Body of pancreas (tissue), 4 donors: ENCODE measurements at regions not wholly inside any gene's neighbourhood (a gene's known extent, or its start where the extent isn't known, plus 50 kb on each side); places are given as distances from the start of the nearest gene placed in this dataset.

Experiments used
- ATAC-seq: fragments of 150-250 bp; one replicate; pipeline ENCODE4 v1.9.1; 2016
- DNase-seq, 4 donors: peaks; one replicate each; pipeline ENCODE4 v3.0.0-alpha.2; 2019
- H3K27ac ChIP-seq, 4 donors: fragments of 200-600 bp; sonication (generic); 1 replicate in 3 of 4; 2 replicates in 1 of 4; pipeline versions ENCODE4 v1.5.1 to v1.6.1; 2016 to 2019; ENCODE audit warnings: mild to moderate bottlenecking in 1 of 4, mixed read lengths in 1 of 4, moderate library complexity in 1 of 4
- H3K27me3 ChIP-seq, 2 donors: fragments of 200-600 bp; sonication (generic); one replicate each; pipeline ENCODE4 v1.6.0; 2016; ENCODE audit warnings: mild to moderate bottlenecking in 1 of 2
- H3K36me3 ChIP-seq, 2 donors: fragments of 200-600 bp; sonication (generic); replicated peaks in 1 of 2; 2 replicates each; pipeline ENCODE4 v1.5.1; 2016; ENCODE audit warnings: low read depth in 2 of 2; ENCODE audit not compliant: insufficient read depth in 1 of 2
- H3K4me1 ChIP-seq: fragments of 200-600 bp; sonication (generic); one replicate; pipeline ENCODE4 v1.6.0; 2016
- H3K4me3 ChIP-seq, 2 donors: fragments of 200-600 bp; sonication (generic); 1 replicate in 1 of 2; 2 replicates in 1 of 2; pipeline ENCODE4 v1.5.1; 2016 to 2019
- H3K9me3 ChIP-seq, 3 donors: fragments of 200-600 bp; sonication (generic); 1 replicate in 2 of 3; 2 replicates in 1 of 3; pipeline ENCODE4 v1.5.1; 2016
- CTCF ChIP-seq, 7 experiments: fragments of 450-650 bp in 4 of 7; fragments of 200-600 bp in 3 of 7; sonication (generic) in 3 of 7; IDR thresholded peaks; one replicate each; pipeline ENCODE4 v1.5.1; 2016 to 2019; ENCODE audit warnings: antibody characterized with exemption in 7 of 7
- POLR2A ChIP-seq, 3 donors: fragments of 450-650 bp; IDR thresholded peaks; one replicate each; pipeline ENCODE4 v1.6.1; 2016; ENCODE audit warnings: antibody characterized with exemption in 3 of 3, mild to moderate bottlenecking in 2 of 3
- WGBS, 2 donors: methylation state at CpG; one replicate each; pipeline ENCODE4 v1.1.5; 2017; 5-methylcytosine and 5-hydroxymethylcytosine counted together
- intact Hi-C: fragments of 100-400 bp; cut with DNase I; formaldehyde crosslinking; loops from one replicate; pipeline ENCODE4 v1.15.1; 2023

DNA sequence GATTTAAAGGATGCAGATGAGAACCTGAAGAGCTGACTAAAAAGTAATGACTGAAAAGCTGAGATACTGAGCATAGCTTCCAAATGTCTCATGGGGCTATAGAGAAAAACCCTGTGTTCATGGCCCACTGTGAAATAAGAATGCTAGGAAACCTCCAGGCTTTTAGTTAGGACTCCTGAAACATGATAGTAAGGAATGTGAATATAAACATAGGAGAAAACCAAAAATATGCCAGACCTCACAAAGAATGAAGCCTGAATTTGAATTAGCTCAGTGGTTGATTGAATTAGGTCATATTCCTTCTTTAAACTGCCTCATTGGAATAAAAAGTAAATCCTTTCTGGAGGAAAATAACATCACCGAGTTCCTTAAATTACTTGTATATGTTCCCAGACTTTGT lies 194.5 kb upstream of the NXPH2 start:
- H3K4me1 ChIP-seq, result no peaks in the 10 kb centered on the region
- H3K27me3 ChIP-seq, result no peaks in the 10 kb centered on the region
- H3K4me3 ChIP-seq, result no peak overlapping the region
- no peaks in the 10 kb centered on the region for H3K9me3 ChIP-seq
- no peak for DNase-seq
- no peak for ATAC-seq
- 58 to 68% methylated on average over 1 of the region's 1 CpG for WGBS, 2 donors
- no peak overlapping the region for H3K27ac ChIP-seq
- H3K36me3 ChIP-seq, result no peaks in the 10 kb centered on the region
- TF ChIP-seq CTCF (IDR thresholded peaks at IDR 0.05), result no peak
- no peak for TF ChIP-seq POLR2A (IDR thresholded peaks at IDR 0.05)
- intact Hi-C loops, result no loop called here

- Histone ChIP-seq H3K36me3 (no peaks in the 10 kb centered on the region), H3K4me1 (no peaks in the 10 kb centered on the region), H3K27ac (no peak overlapping the region), H3K27me3 (no peaks in the 10 kb centered on the region), H3K4me3 (no peak overlapping the region), H3K9me3 (no peaks in the 10 kb centered on the region)
- ATAC-seq, result no peak
- TF ChIP-seq POLR2A (IDR thresholded peaks at IDR 0.05) (no peak), CTCF (IDR thresholded peaks at IDR 0.05) (no peak)
- intact Hi-C loops, result no loop called here
- DNase-seq, result no peak
- WGBS, 2 donors, result 43 to 70% methylated on average over 1 of the region's 1 CpG
These were observed 184.2 kb upstream of the NXPH2 start for GRCh38 chr2:138964418-138964817.

DNA sequence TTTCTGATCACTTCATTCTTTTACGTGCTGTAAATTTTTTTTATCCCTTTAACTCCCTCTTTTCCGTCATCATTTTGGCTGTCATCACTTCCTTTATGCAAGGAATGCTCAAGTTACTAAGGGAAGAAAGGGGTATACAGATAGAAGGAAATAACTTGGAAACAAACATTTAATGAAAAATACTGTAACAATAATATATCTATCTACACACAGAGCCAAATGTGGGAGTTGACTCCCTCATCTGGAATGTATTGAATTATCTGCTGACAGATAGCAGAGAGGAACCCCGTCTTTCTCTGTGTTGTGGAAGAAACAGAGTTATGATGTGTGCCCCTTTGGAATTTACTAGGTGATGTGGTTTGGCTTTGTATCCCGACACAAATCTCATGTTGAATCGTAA lies 182.5 kb upstream of the NXPH2 start:
- Histone ChIP-seq H3K27me3 (no peaks in the 10 kb centered on the region), H3K9me3 (no peaks in the 10 kb centered on the region), H3K4me3 (no peak overlapping the region), H3K27ac (no peak overlapping the region), H3K36me3 (no peaks in the 10 kb centered on the region), H3K4me1 (no peaks in the 10 kb centered on the region)
- DNase-seq (no peak), ATAC-seq (no peak)
- WGBS, 2 donors, result 69 to 75% methylated on average over 5 of the region's 5 CpGs
- intact Hi-C loops, result no loop called here
- TF ChIP-seq POLR2A (IDR thresholded peaks at IDR 0.05) (no peak), CTCF (IDR thresholded peaks at IDR 0.05) (no peak)

GRCh38 chr2:138960191-138960590 lies 180.0 kb upstream of the NXPH2 start:
- H3K9me3 ChIP-seq, result no peaks in the 10 kb centered on the region
- WGBS, 2 donors, result 42 to 51% methylated on average over 4 of the region's 4 CpGs
- ATAC-seq (no peak), DNase-seq (no peak)
- no peaks in the 10 kb centered on the region for H3K27me3 ChIP-seq
- no peak overlapping the region for H3K4me3 ChIP-seq
- H3K27ac ChIP-seq, result no peak overlapping the region
- intact Hi-C loops, result no loop called here
- no peaks in the 10 kb centered on the region for H3K36me3 ChIP-seq
- TF ChIP-seq CTCF (IDR thresholded peaks at IDR 0.05) (no peak), POLR2A (IDR thresholded peaks at IDR 0.05) (no peak)
- no peaks in the 10 kb centered on the region for H3K4me1 ChIP-seq

DNA sequence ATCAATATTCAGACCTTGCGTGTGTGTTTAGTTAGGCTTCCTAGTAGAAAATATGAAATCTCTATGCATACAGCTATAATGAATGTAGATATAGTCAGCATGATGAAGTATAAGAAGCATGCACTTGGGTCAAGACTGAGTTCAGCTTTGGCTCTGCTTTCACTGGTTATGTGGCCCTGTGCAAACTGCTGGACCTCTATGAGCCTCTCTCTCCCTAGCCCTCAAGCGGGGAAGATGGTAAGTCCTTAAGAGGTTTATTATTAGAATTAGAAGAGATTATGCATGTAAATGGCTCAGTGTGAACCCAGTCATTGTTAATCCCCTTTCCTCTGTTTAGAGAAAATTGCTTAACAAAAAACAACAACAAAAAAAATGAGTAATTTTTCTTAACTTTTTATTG lies 178.8 kb upstream of the NXPH2 start:
- H3K4me1 ChIP-seq, result no peaks in the 10 kb centered on the region
- no peak for DNase-seq
- intact Hi-C loops, result no loop called here
- WGBS, 2 donors, result 73 to 80% methylated on average over 2 of the region's 2 CpGs
- H3K9me3 ChIP-seq, result no peaks in the 10 kb centered on the region
- no peaks in the 10 kb centered on the region for H3K36me3 ChIP-seq
- no peak overlapping the region for H3K27ac ChIP-seq
- TF ChIP-seq CTCF (IDR thresholded peaks at IDR 0.05) (no peak), POLR2A (IDR thresholded peaks at IDR 0.05) (no peak)
- H3K4me3 ChIP-seq, result no peak overlapping the region
- H3K27me3 ChIP-seq, result no peaks in the 10 kb centered on the region
- no peak for ATAC-seq
